ENCODE measurements at regions not wholly inside any gene's neighbourhood (a gene's known extent, or its start where the extent isn't known, plus 50 kb on each side); places are given as distances from the start of the nearest gene placed in this dataset.

GRCh38 chr3:46095307-46095706, 68.0 kb upstream of the XCR1 start:
- H3K9me2 ChIP-seq (replicated peaks; ENCODE audit: low read length): no peaks in the 10 kb centered on the region
- H3K27ac ChIP-seq (ENCODE audit: low read length): no peak overlapping the region
- ATAC-seq: no peak
- H3K4me2 ChIP-seq (ENCODE audit: low read length): no peak overlapping the region
- no peak for TF ChIP-seq EZH2 (IDR thresholded peaks at IDR 0.05; ENCODE audit: low read length, unreplicated experiment)
- TF ChIP-seq EZH2phosphoT487 (IDR thresholded peaks at IDR 0.05; ENCODE audit: borderline replicate concordance, low read length): no peak
- no peak for TF ChIP-seq CTCF (conservative IDR thresholded peaks at IDR 0.05; ENCODE audit: low read depth, low read length)
- H2AFZ ChIP-seq (ENCODE audit: low read length): no peak overlapping the region
- no peak overlapping the region for H3K4me3 ChIP-seq (ENCODE audit: low read length)
- no peaks in the 10 kb centered on the region for H3K27me3 ChIP-seq (ENCODE audit: low read length)
- no peaks in the 10 kb centered on the region for H4K20me1 ChIP-seq (ENCODE audit: low read length)
- DNase-seq: no peak
- no peak overlapping the region for H3K9ac ChIP-seq (ENCODE audit: low read length)
- H3K79me2 ChIP-seq (ENCODE audit: low read length): no peaks in the 10 kb centered on the region
- CTCF ChIA-PET: no interaction called here
- no TSS peak for BruUV-seq (replicated peaks)
- POLR2A ChIA-PET (ENCODE audit: unreplicated experiment): interaction anchor here (0.7 kb wide), 1 partner anchor 128 kb away, joined by 3 read pairs; no protein-coding TSS in a partner anchor
- peaks cover 13% of the 10 kb centered on the region for H3K4me1 ChIP-seq (ENCODE audit: insufficient read depth, low read length)
- H3K9me3 ChIP-seq (ENCODE audit: low read length): no peaks in the 10 kb centered on the region
- no peaks in the 10 kb centered on the region for H3F3A ChIP-seq (ENCODE audit: low read length, unreplicated experiment)
- intact Hi-C loops (cut with micrococcal nuclease): no loop called here
- no peaks in the 10 kb centered on the region for H3K36me3 ChIP-seq (ENCODE audit: low read depth, low read length)

DNA sequence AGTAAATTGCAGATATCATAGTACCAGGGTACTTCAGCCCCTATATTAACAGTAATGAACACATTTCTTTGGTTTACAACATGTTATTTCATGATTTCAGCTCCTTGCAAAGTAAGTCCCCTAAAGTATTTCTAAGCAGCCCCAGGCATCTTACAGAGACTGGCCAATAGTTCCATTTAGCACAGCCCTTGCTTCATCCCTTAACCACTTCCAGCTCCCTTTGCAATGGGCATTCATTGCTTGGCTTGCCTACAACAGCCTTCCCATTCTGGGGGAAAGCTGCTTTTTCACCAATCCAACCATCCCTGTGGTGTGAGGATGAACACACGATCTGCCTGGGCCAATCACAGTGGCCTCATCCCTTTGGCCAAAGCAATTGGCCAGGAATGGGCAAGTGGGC, 67.2 kb upstream of the XCR1 start:
- intact Hi-C loops (cut with micrococcal nuclease): no loop called here
- Histone ChIP-seq H3K4me2 (ENCODE audit: low read length) (no peak overlapping the region), H3K27me3 (ENCODE audit: low read length) (no peaks in the 10 kb centered on the region), H3K9ac (ENCODE audit: low read length) (no peak overlapping the region), H3K79me2 (ENCODE audit: low read length) (no peaks in the 10 kb centered on the region), H3K4me1 (ENCODE audit: insufficient read depth, low read length) (peaks cover 21% of the 10 kb centered on the region), H3K4me3 (ENCODE audit: low read length) (no peak overlapping the region), H3F3A (ENCODE audit: low read length, unreplicated experiment) (no peaks in the 10 kb centered on the region), H3K36me3 (ENCODE audit: low read depth, low read length) (no peaks in the 10 kb centered on the region), H3K27ac (ENCODE audit: low read length) (no peak overlapping the region), H3K9me2 (replicated peaks; ENCODE audit: low read length) (no peaks in the 10 kb centered on the region), H4K20me1 (ENCODE audit: low read length) (no peaks in the 10 kb centered on the region), H3K9me3 (ENCODE audit: low read length) (no peaks in the 10 kb centered on the region), H2AFZ (ENCODE audit: low read length) (no peak overlapping the region)
- ChIA-PET POLR2A (ENCODE audit: unreplicated experiment) (no interaction called here), CTCF (no interaction called here)
- no TSS peak for BruUV-seq (replicated peaks)
- TF ChIP-seq EZH2phosphoT487 (IDR thresholded peaks at IDR 0.05; ENCODE audit: borderline replicate concordance, low read length) (no peak), CTCF (conservative IDR thresholded peaks at IDR 0.05; ENCODE audit: low read depth, low read length) (no peak), EZH2 (IDR thresholded peaks at IDR 0.05; ENCODE audit: low read length, unreplicated experiment) (no peak)
- ATAC-seq (no peak), DNase-seq (no peak)

DNA sequence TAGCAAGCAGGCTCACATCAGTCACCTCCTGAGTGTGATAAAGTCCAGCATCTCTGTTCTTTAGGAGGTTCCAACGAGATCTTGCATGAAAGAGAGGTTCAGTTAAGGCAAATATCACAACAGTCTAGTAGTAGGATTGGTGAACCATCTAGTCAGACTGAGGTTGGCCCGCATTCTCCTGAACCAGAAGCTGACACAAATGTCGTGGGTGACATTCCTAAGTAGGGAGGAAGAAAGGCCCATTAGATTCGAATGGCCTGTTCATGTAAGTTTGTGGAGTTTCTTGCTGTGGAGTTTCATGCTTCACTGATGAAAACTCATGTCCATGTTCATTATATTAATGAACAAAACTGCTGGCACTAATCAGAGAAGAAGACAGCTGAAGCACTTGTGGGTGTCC, 66.7 kb upstream of the XCR1 start:
- ATAC-seq: no peak
- no peak overlapping the region for H3K27ac ChIP-seq (ENCODE audit: low read length)
- H3K9me2 ChIP-seq (replicated peaks; ENCODE audit: low read length): no peaks in the 10 kb centered on the region
- no peak overlapping the region for H3K4me2 ChIP-seq (ENCODE audit: low read length)
- no peaks in the 10 kb centered on the region for H3F3A ChIP-seq (ENCODE audit: low read length, unreplicated experiment)
- H3K4me1 ChIP-seq (ENCODE audit: insufficient read depth, low read length): peaks cover 26% of the 10 kb centered on the region
- H3K9ac ChIP-seq (ENCODE audit: low read length): no peak overlapping the region
- intact Hi-C loops (cut with micrococcal nuclease): no loop called here
- TF ChIP-seq CTCF (conservative IDR thresholded peaks at IDR 0.05; ENCODE audit: low read depth, low read length) (no peak), EZH2 (IDR thresholded peaks at IDR 0.05; ENCODE audit: low read length, unreplicated experiment) (no peak), EZH2phosphoT487 (IDR thresholded peaks at IDR 0.05; ENCODE audit: borderline replicate concordance, low read length) (no peak)
- H3K9me3 ChIP-seq (ENCODE audit: low read length): no peaks in the 10 kb centered on the region
- no peak for DNase-seq
- BruUV-seq (replicated peaks): no TSS peak
- H3K79me2 ChIP-seq (ENCODE audit: low read length): no peaks in the 10 kb centered on the region
- POLR2A ChIA-PET (ENCODE audit: unreplicated experiment): no interaction called here
- no peak overlapping the region for H2AFZ ChIP-seq (ENCODE audit: low read length)
- no peak overlapping the region for H3K4me3 ChIP-seq (ENCODE audit: low read length)
- H4K20me1 ChIP-seq (ENCODE audit: low read length): no peaks in the 10 kb centered on the region
- no peaks in the 10 kb centered on the region for H3K27me3 ChIP-seq (ENCODE audit: low read length)
- no peaks in the 10 kb centered on the region for H3K36me3 ChIP-seq (ENCODE audit: low read depth, low read length)
- CTCF ChIA-PET: no interaction called here
